Activated T-helper 1 cell treated with anti-CD3 and anti-CD28 coated beads, Interleukin-2, amount 50 U/mL, for 16 hours (primary cell): ENCODE measurements at regions not wholly inside any gene's neighbourhood (a gene's known extent, or its start where the extent isn't known, plus 50 kb on each side); places are given as distances from the start of the nearest gene placed in this dataset.
"Not testable (repeated sequence)": the region's sequence is repeated elsewhere in the genome, so short reads cannot be mapped to it uniquely, and the experiment has no call there.

Source experiments
- DNase-seq, 2 donors: peaks; one replicate each; pipeline ENCODE4 v3.0.0-alpha.2; 2020; ENCODE audit warnings: low read depth in 1 of 2, low spot score in 1 of 2

- DNase-seq: no peak
These were observed 211.6 kb upstream of the SFSWAP start for GRCh38 chr12:131499160-131499863.

- no peak for DNase-seq
These were observed 211.1 kb upstream of the SFSWAP start for GRCh38 chr12:131499864-131500190.

- DNase-seq: no peak
These were observed 210.3 kb upstream of the SFSWAP start for GRCh38 chr12:131500564-131500963.

- no peak for DNase-seq
These were observed 205.3 kb upstream of the SFSWAP start for GRCh38 chr12:131505561-131505960.

- no peak for DNase-seq
These were observed 204.5 kb upstream of the SFSWAP start for GRCh38 chr12:131506426-131506825.

- DNase-seq: no peak
These were observed 203.8 kb upstream of the SFSWAP start for GRCh38 chr12:131507094-131507493.

GRCh38 chr12:131507881-131508280 lies 203.0 kb upstream of the SFSWAP start:
- DNase-seq: no peak

- no peak for DNase-seq
These were observed 201.2 kb upstream of the SFSWAP start for GRCh38 chr12:131509701-131510100.

GRCh38 chr12:131510431-131510830 lies 200.5 kb upstream of the SFSWAP start:
- DNase-seq: no peak

GRCh38 chr12:131511391-131511802 lies 199.5 kb upstream of the SFSWAP start:
- DNase-seq: peak in 1 of 2 donors; percentile 12

- no peak for DNase-seq
These were observed 198.9 kb upstream of the SFSWAP start for GRCh38 chr12:131511803-131512561.

- DNase-seq: no peak
These were observed 197.3 kb upstream of the SFSWAP start for GRCh38 chr12:131513606-131514005.

GRCh38 chr12:131520553-131520952 lies 190.3 kb upstream of the SFSWAP start:
- not testable (repeated sequence) for DNase-seq

GRCh38 chr12:131521326-131521725 lies 189.6 kb upstream of the SFSWAP start:
- no peak for DNase-seq

- no peak for DNase-seq
These were observed 184.9 kb upstream of the SFSWAP start for GRCh38 chr12:131525795-131526508.

- no peak for DNase-seq
These were observed 183.8 kb upstream of the SFSWAP start for GRCh38 chr12:131527092-131527491.

- no peak for DNase-seq
These were observed 183.2 kb upstream of the SFSWAP start for GRCh38 chr12:131527736-131528135.

GRCh38 chr12:131528144-131528543 lies 182.7 kb upstream of the SFSWAP start:
- DNase-seq: no peak

- DNase-seq: no peak
These were observed 182.2 kb upstream of the SFSWAP start for GRCh38 chr12:131528667-131529066.

GRCh38 chr12:131529196-131530040 lies 181.5 kb upstream of the SFSWAP start:
- DNase-seq: no peak

- DNase-seq: no peak
These were observed 180.9 kb upstream of the SFSWAP start for GRCh38 chr12:131530041-131530332.
